GM12878 (cell line): ENCODE measurements at regions not wholly inside any gene's neighbourhood (a gene's known extent, or its start where the extent isn't known, plus 50 kb on each side); places are given as distances from the start of the nearest gene placed in this dataset.

Source experiments
- ATAC-seq: fragments of 200-7000 bp; cut with Tn5 transposase; 3 replicates; pipeline ENCODE4 v1.9.1; 2020; ENCODE audit warnings: mild to moderate bottlenecking, moderate library complexity
- BruUV-seq: library from RNA; stranded (reverse); fragments of 400-500 nt; replicated peaks from 2 replicates; lab custom pipeline; 2021; lab: Mats Ljungman, UMichigan
- CTCF ChIA-PET: fragments of 300-600 bp; sonication (Branson Sonifier 250); formaldehyde crosslinking; extraction: SDS; loops from one replicate; lab custom pipeline; 2021; ENCODE audit warnings: inconsistent platforms; lab: Yijun Ruan, JAX
- POLR2A ChIA-PET: fragments of 350-600 bp; formaldehyde crosslinking; extraction: SDS; loops from one replicate; lab custom pipeline; 2021; ENCODE audit warnings: inconsistent platforms; lab: Charles Lee
- RAD21 ChIA-PET: fragments of 300-600 bp; sonication (Branson Sonifier 250); formaldehyde crosslinking; loops from one replicate; lab custom pipeline; 2023; ENCODE audit warnings: antibody characterized with exemption; ENCODE audit not compliant: unreplicated experiment; lab: Charles Lee
- SMC1A ChIA-PET: fragments of 300-600 bp; sonication (Branson Sonifier 250); formaldehyde crosslinking; loops from one replicate; lab custom pipeline; 2023; ENCODE audit not compliant: unreplicated experiment, uncharacterized antibody; lab: Charles Lee
- DNase-seq: peaks from one replicate; pipeline ENCODE4 v3.0.0-alpha.2; 2011; ENCODE audit warnings: low read depth, low spot score
- FAIRE-seq: peaks from 3 replicates; lab custom pipeline; 2011; peaks lifted over from hg19 to GRCh38; lab: Jason Lieb, UNC
- H2AFZ ChIP-seq: 2 replicates; pipeline ENCODE4 v1.6.0; 2011; ENCODE audit warnings: low read depth, low read length, control low read depth; ENCODE audit not compliant: control insufficient read depth
- H3K27ac ChIP-seq: 2 replicates; pipeline ENCODE4 v1.5.1; 2011; ENCODE audit warnings: control low read depth; ENCODE audit not compliant: control insufficient read depth, insufficient read depth
- H3K27me3 ChIP-seq, 2 experiments: replicated peaks in 1 of 2; 2 replicates each; pipeline versions ENCODE4 v1.6.0 to v1.6.1; 2011; ENCODE audit warnings: low read length in 1 of 2; ENCODE audit not compliant: control insufficient read depth in 2 of 2, insufficient read depth in 2 of 2
- H3K36me3 ChIP-seq, 2 experiments: 2 replicates each; pipeline ENCODE4 v1.5.1; 2011; ENCODE audit warnings: low read length in 1 of 2; ENCODE audit not compliant: control insufficient read depth in 2 of 2, insufficient read depth in 2 of 2
- H3K4me1 ChIP-seq: 2 replicates; pipeline ENCODE4 v1.6.1; 2011; ENCODE audit warnings: mild to moderate bottlenecking, low read length, moderate library complexity, mixed read lengths; ENCODE audit not compliant: control insufficient read depth, insufficient read depth
- H3K4me2 ChIP-seq: 2 replicates; pipeline ENCODE4 v1.6.0; 2011; ENCODE audit warnings: control low read depth; ENCODE audit not compliant: control insufficient read depth, insufficient read depth
- H3K4me3 ChIP-seq: fragments of 200-600 bp; sonication (generic); 2 replicates; pipeline ENCODE4 v1.5.1; 2016
- H3K79me2 ChIP-seq: 2 replicates; pipeline ENCODE4 v1.6.0; 2011; ENCODE audit warnings: low read length; ENCODE audit not compliant: control insufficient read depth, insufficient read depth
- H3K9ac ChIP-seq: 2 replicates; pipeline ENCODE4 v1.8.0; 2011; ENCODE audit warnings: low read length, control low read depth, mixed read lengths; ENCODE audit not compliant: control insufficient read depth, insufficient read depth
- H3K9me3 ChIP-seq: replicated peaks from 3 replicates; pipeline ENCODE4 v1.5.1; 2011; ENCODE audit warnings: mild to moderate bottlenecking, low read length; ENCODE audit not compliant: control insufficient read depth, insufficient read depth
- H4K20me1 ChIP-seq: 2 replicates; pipeline ENCODE4 v1.6.0; 2011; ENCODE audit not compliant: control insufficient read depth, insufficient read depth
- BMI1 ChIP-seq: fragments of 450-650 bp; IDR thresholded peaks from 2 replicates; pipeline ENCODE4 v1.6.1; 2016; ENCODE audit warnings: mild to moderate bottlenecking, moderate library complexity, borderline replicate concordance
- FOXM1 ChIP-seq: IDR thresholded peaks from 2 replicates; pipeline ENCODE4 v1.6.1; 2012; ENCODE audit warnings: low read depth, mild to moderate bottlenecking, inconsistent platforms, low read length, moderate library complexity
- HCFC1 ChIP-seq: fragments of 150-350 bp; IDR thresholded peaks from 2 replicates; pipeline ENCODE4 v1.6.1; 2014; ENCODE audit warnings: low read length
- LARP7 ChIP-seq: fragments of 450-650 bp; IDR thresholded peaks from 2 replicates; pipeline ENCODE4 v1.6.1; 2017; ENCODE audit warnings: mild to moderate bottlenecking
- ZNF592 ChIP-seq: fragments of 450-650 bp; IDR thresholded peaks from 2 replicates; pipeline ENCODE4 v1.6.1; 2017; ENCODE audit warnings: mild to moderate bottlenecking, moderate library complexity
- in situ Hi-C: fragments of 300-500 bp; cut with MboI; formaldehyde crosslinking; loops from 9 replicates; pipeline ENCODE4 v1.14.3; 2018; ENCODE audit warnings: mixed read lengths
- intact Hi-C: fragments of 100-400 bp; cut with micrococcal nuclease; formaldehyde crosslinking; loops from one replicate; pipeline ENCODE4 v1.14.2; 2022; ENCODE audit not compliant: unreplicated experiment

- TF ChIP-seq LARP7 (no peak), HCFC1 (no peak), BMI1 (no peak)
Observed at GRCh38 chr3:78177780-78178179, 1137.9 kb downstream of the ROBO2 start (continued).

- DNase-seq, result no peak
- Histone ChIP-seq H3K27ac (no peak overlapping the region), H3K79me2 (no peaks in the 10 kb centered on the region), H3K4me2 (no peak overlapping the region), H3K27me3 (no peaks in the 10 kb centered on the region), H3K9me3 (no peaks in the 10 kb centered on the region), H3K9ac (no peak overlapping the region), H4K20me1 (no peaks in the 10 kb centered on the region), H2AFZ (no peak overlapping the region), H3K36me3 (no peaks in the 10 kb centered on the region), H3K4me1 (no peaks in the 10 kb centered on the region), H3K4me3 (no peak overlapping the region)
- ChIA-PET RAD21 (no interaction called here), POLR2A (no interaction called here), CTCF (no interaction called here), SMC1A (no interaction called here)
- BruUV-seq, result no TSS peak
- in situ Hi-C loops (no loop called here), intact Hi-C loops (loop anchor here (10.0 kb wide), 1 partner anchor 467 kb away; no protein-coding TSS in a partner anchor)
- FAIRE-seq, result no peak
- no peak for ATAC-seq
- TF ChIP-seq FOXM1 (no peak), ZNF592 (no peak)
Observed at GRCh38 chr3:78178209-78178608, 1138.3 kb downstream of the ROBO2 start.
